IMR-90 (cell line): ENCODE measurements at regions not wholly inside any gene's neighbourhood (a gene's known extent, or its start where the extent isn't known, plus 50 kb on each side); places are given as distances from the start of the nearest gene placed in this dataset.

Experiments used
- ATAC-seq: fragments of 200-7000 bp; cut with Tn5 transposase; 2 replicates; pipeline ENCODE4 v1.9.1; 2020; ENCODE audit warnings: low read depth, mild to moderate bottlenecking, moderate library complexity
- BruUV-seq: library from RNA; stranded (reverse); fragments of 400-500 nt; replicated peaks from 2 replicates; lab custom pipeline; 2021; lab: Mats Ljungman, UMichigan
- CTCF ChIA-PET: fragments of 300-600 bp; formaldehyde crosslinking; extraction: SDS; loops from one replicate; lab custom pipeline; 2021; ENCODE audit warnings: antibody characterized with exemption; lab: Yijun Ruan, JAX
- POLR2A ChIA-PET: fragments of 300-600 bp; sonication (Branson Sonifier 250); formaldehyde crosslinking; loops from one replicate; lab custom pipeline; 2022; ENCODE audit warnings: antibody characterized with exemption; ENCODE audit not compliant: unreplicated experiment; lab: Charles Lee
- DNase-seq: peaks from one replicate; pipeline ENCODE4 v3.0.0; 2013
- H2AFZ ChIP-seq: replicated peaks from 2 replicates; pipeline ENCODE3; 2013; ENCODE audit warnings: low read length, mild to moderate bottlenecking; ENCODE audit not compliant: poor library complexity
- H2AK5ac ChIP-seq: 2 replicates; pipeline ENCODE4 v1.6.1; 2013; ENCODE audit warnings: low read depth, low read length, inconsistent platforms
- H2AK9ac ChIP-seq: replicated peaks from 2 replicates; pipeline ENCODE3; 2013; ENCODE audit warnings: mild to moderate bottlenecking, low read depth, low read length, moderate library complexity; ENCODE audit not compliant: poor library complexity
- H2BK120ac ChIP-seq: 2 replicates; pipeline ENCODE4 v1.6.1; 2013; ENCODE audit warnings: low read depth, low read length, inconsistent platforms
- H2BK15ac ChIP-seq: 3 replicates; pipeline ENCODE4 v1.6.1; 2013; ENCODE audit warnings: low read depth, low read length, inconsistent platforms
- H2BK20ac ChIP-seq: 2 replicates; pipeline ENCODE4 v1.6.1; 2013; ENCODE audit warnings: low read depth, mild to moderate bottlenecking, inconsistent platforms, low read length, moderate library complexity
- H2BK5ac ChIP-seq: 2 replicates; pipeline ENCODE4 v1.6.1; 2013; ENCODE audit warnings: mild to moderate bottlenecking, low read depth, low read length, inconsistent platforms; ENCODE audit not compliant: poor library complexity, severe bottlenecking
- H3K14ac ChIP-seq: replicated peaks from 2 replicates; pipeline ENCODE4 v1.6.1; 2013; ENCODE audit warnings: low read depth, low read length, inconsistent platforms
- H3K18ac ChIP-seq: 2 replicates; pipeline ENCODE4 v1.6.1; 2013; ENCODE audit warnings: low read depth, low read length, control low read depth
- H3K23ac ChIP-seq: 2 replicates; pipeline ENCODE4 v1.6.1; 2013; ENCODE audit warnings: low read depth, low read length, inconsistent platforms
- H3K27ac ChIP-seq: 2 replicates; pipeline ENCODE4 v1.5.1; 2013; ENCODE audit warnings: mild to moderate bottlenecking, control low read depth, low read length; ENCODE audit not compliant: insufficient read depth
- H3K27me3 ChIP-seq: 2 replicates; pipeline ENCODE4 v1.6.1; 2013; ENCODE audit warnings: low read length; ENCODE audit not compliant: control insufficient read depth, insufficient read depth
- H3K36me3 ChIP-seq: 2 replicates; pipeline ENCODE4 v1.6.1; 2013; ENCODE audit warnings: low read length, mixed read lengths; ENCODE audit not compliant: control insufficient read depth, insufficient read depth
- H3K4ac ChIP-seq: 2 replicates; pipeline ENCODE4 v1.6.1; 2013; ENCODE audit warnings: low read depth, low read length, inconsistent platforms
- H3K4me1 ChIP-seq: 2 replicates; pipeline ENCODE4 v1.6.1; 2013; ENCODE audit warnings: low read length, mixed read lengths; ENCODE audit not compliant: control insufficient read depth, insufficient read depth
- H3K4me2 ChIP-seq: 2 replicates; pipeline ENCODE4 v1.6.1; 2013; ENCODE audit warnings: low read depth, mild to moderate bottlenecking, control low read depth, low read length, moderate library complexity
- H3K4me3 ChIP-seq: 2 replicates; pipeline ENCODE4 v1.5.1; 2013; ENCODE audit warnings: low read depth, mild to moderate bottlenecking, control low read depth, low read length, moderate library complexity; ENCODE audit not compliant: insufficient read depth
- H3K56ac ChIP-seq: 2 replicates; pipeline ENCODE4 v1.6.1; 2013; ENCODE audit warnings: low read length, inconsistent platforms; ENCODE audit not compliant: insufficient read depth; ENCODE audit errors: extremely low read depth
- H3K79me1 ChIP-seq, 2 experiments: 2 replicates each; pipeline ENCODE4 v1.6.1; 2013; ENCODE audit warnings: low read length in 2 of 2, inconsistent platforms in 1 of 2, low read depth in 1 of 2
- H3K9ac ChIP-seq: 2 replicates; pipeline ENCODE4 v1.6.1; 2013; ENCODE audit warnings: low read depth, low read length, control low read depth
- H3K9me1 ChIP-seq: 2 replicates; pipeline ENCODE4 v1.6.1; 2013; ENCODE audit warnings: low read length, inconsistent platforms; ENCODE audit not compliant: insufficient read depth
- H3K9me3 ChIP-seq: 2 replicates; pipeline ENCODE4 v1.6.1; 2013; ENCODE audit warnings: low read length; ENCODE audit not compliant: control insufficient read depth, insufficient read depth
- H4K20me1 ChIP-seq: 2 replicates; pipeline ENCODE4 v1.6.1; 2013; ENCODE audit warnings: low read length, inconsistent platforms; ENCODE audit not compliant: insufficient read depth
- H4K5ac ChIP-seq: 2 replicates; pipeline ENCODE4 v1.6.1; 2013; ENCODE audit warnings: mild to moderate bottlenecking, low read depth, low read length, control low read depth
- H4K8ac ChIP-seq, 2 experiments: 2 replicates each; pipeline ENCODE4 v1.6.1; 2013; ENCODE audit warnings: low read depth in 2 of 2, low read length in 2 of 2, control low read depth in 1 of 2, inconsistent platforms in 1 of 2
- H4K91ac ChIP-seq: 2 replicates; pipeline ENCODE4 v1.6.1; 2013; ENCODE audit warnings: low read depth, low read length, inconsistent platforms; ENCODE audit not compliant: insufficient read depth
- CEBPB ChIP-seq: IDR thresholded peaks from 2 replicates; pipeline ENCODE4 v1.6.1; 2012; ENCODE audit warnings: low read depth, low read length, improper control_type of control experiment
- CHD1 ChIP-seq: IDR thresholded peaks from 2 replicates; pipeline ENCODE4 v1.6.1; 2012; ENCODE audit warnings: low read depth, low read length, improper control_type of control experiment
- CTCF ChIP-seq: conservative IDR thresholded peaks from 2 replicates; pipeline ENCODE4 v1.5.1; 2012; ENCODE audit warnings: mild to moderate bottlenecking, low read depth, low read length, improper control_type of control experiment
- ELK1 ChIP-seq: fragments of 150-350 bp; IDR thresholded peaks from 2 replicates; pipeline ENCODE4 v1.6.1; 2016; ENCODE audit warnings: low read depth, mild to moderate bottlenecking, low read length, moderate library complexity, borderline replicate concordance
- MAFK ChIP-seq: IDR thresholded peaks from 2 replicates; pipeline ENCODE4 v1.6.1; 2012; ENCODE audit warnings: low read depth, low read length, improper control_type of control experiment
- MAZ ChIP-seq: IDR thresholded peaks from 2 replicates; pipeline ENCODE4 v1.6.1; 2012; ENCODE audit warnings: low read depth, mild to moderate bottlenecking, low read length, improper control_type of control experiment, moderate library complexity, borderline replicate concordance
- POLR2A ChIP-seq: IDR thresholded peaks from 2 replicates; pipeline ENCODE4 v1.6.1; 2012; ENCODE audit warnings: mild to moderate bottlenecking, low read depth, low read length
- SMC3 ChIP-seq: fragments of 150-350 bp; IDR thresholded peaks from 2 replicates; pipeline ENCODE4 v1.6.1; 2016; ENCODE audit warnings: low read depth, mild to moderate bottlenecking, antibody characterized with exemption, low read length, moderate library complexity
- USF2 ChIP-seq: fragments of 150-350 bp; IDR thresholded peaks from 2 replicates; pipeline ENCODE4 v1.6.1; 2017; ENCODE audit warnings: mild to moderate bottlenecking, antibody characterized with exemption, low read length, low read depth
- WGBS, 2 experiments: methylation state at CpG; one replicate each; pipeline versions ENCODE4 v1.1.5 to v1.1.7; 2013; ENCODE audit warnings: missing lambda C conversion rate in 2 of 2; ENCODE audit not compliant: insufficient read length in 1 of 2; ENCODE audit errors: extremely low coverage in 2 of 2; 5-methylcytosine and 5-hydroxymethylcytosine counted together
- dilution Hi-C: fragments of 300-500 bp; cut with HindIII; formaldehyde crosslinking; loops from one replicate; pipeline ENCODE4 v1.14.3; 2018; ENCODE audit warnings: low sequenced_read_pairs; ENCODE audit not compliant: unreplicated experiment
- in situ Hi-C: fragments of 300-500 bp; cut with MboI; formaldehyde crosslinking; loops from 3 replicates; pipeline ENCODE4 v1.14.3; 2019; ENCODE audit warnings: low sequenced_read_pairs, inconsistent platforms, mixed read lengths
- intact Hi-C: fragments of 100-400 bp; cut with micrococcal nuclease; formaldehyde crosslinking; loops from 2 replicates; pipeline ENCODE4 v1.10.0; 2022

- POLR2A ChIA-PET, result no interaction called here
- H3K9me3 ChIP-seq, result peaks cover 41% of the 10 kb centered on the region
- no peak overlapping the region for H3K27ac ChIP-seq
- H3K36me3 ChIP-seq, result no peaks in the 10 kb centered on the region
- no peaks in the 10 kb centered on the region for H3K79me1 ChIP-seq
- no peak overlapping the region for H2BK15ac ChIP-seq
- TF ChIP-seq CTCF (no peak), CEBPB (no peak), USF2 (no peak), ELK1 (no peak), CHD1 (no peak), SMC3 (no peak), MAFK (no peak), MAZ (no peak), POLR2A (no peak)
- ATAC-seq (no peak), DNase-seq (no peak)
- H2BK120ac ChIP-seq, result no peak overlapping the region
- H3K4ac ChIP-seq, result no peak overlapping the region
- no peak overlapping the region for H4K91ac ChIP-seq
- H3K4me3 ChIP-seq, result no peak overlapping the region
- BruUV-seq, result no TSS peak
- H2BK20ac ChIP-seq, result no peak overlapping the region
- H2BK5ac ChIP-seq, result no peak overlapping the region
- H3K56ac ChIP-seq, result no peak overlapping the region
- H3K18ac ChIP-seq, result no peak overlapping the region
- no CpG with 5 or more reads among the region's 8 CpGs for WGBS, 2 experiments
- no peaks in the 10 kb centered on the region for H3K4me1 ChIP-seq
- H3K27me3 ChIP-seq, result no peaks in the 10 kb centered on the region
- H3K4me2 ChIP-seq, result no peak overlapping the region
- H4K5ac ChIP-seq, result no peak overlapping the region
- no peaks in the 10 kb centered on the region for H4K20me1 ChIP-seq
- no peak overlapping the region for H4K8ac ChIP-seq
- no peak overlapping the region for H2AFZ ChIP-seq
- CTCF ChIA-PET, result no interaction called here
- no peak overlapping the region for H2AK5ac ChIP-seq
- intact Hi-C loops (no loop called here), dilution Hi-C loops (no loop called here), in situ Hi-C loops (no loop called here)
- H3K9me1 ChIP-seq, result no peaks in the 10 kb centered on the region
- H2AK9ac ChIP-seq, result no peak overlapping the region
- H3K9ac ChIP-seq, result no peak overlapping the region
- H3K23ac ChIP-seq, result no peak overlapping the region
- no peak overlapping the region for H3K14ac ChIP-seq
Measured at GRCh38 chr20:21804802-21805201, 99.3 kb downstream of the PAX1 start.
